ENCODE measurements at regions not wholly inside any gene's neighbourhood (a gene's known extent, or its start where the extent isn't known, plus 50 kb on each side); places are given as distances from the start of the nearest gene placed in this dataset.

DNA sequence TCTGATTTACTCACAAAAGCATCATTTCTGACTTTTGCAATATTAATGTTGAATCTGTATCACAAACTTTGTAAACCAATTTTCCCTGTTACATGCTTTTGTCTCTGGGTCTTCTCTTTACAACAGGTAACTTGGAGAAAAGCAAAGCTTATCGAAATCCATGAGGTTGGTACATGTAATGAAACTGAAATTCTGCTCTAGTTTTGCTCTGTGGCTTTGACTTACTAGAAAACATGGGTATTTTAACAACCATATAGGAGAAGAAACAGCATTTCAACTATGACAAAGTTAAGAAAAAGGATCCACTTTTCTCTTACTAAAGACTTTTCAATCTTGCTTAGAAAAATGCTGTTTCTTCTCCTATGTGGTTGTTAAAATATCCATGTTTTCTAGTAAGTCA is 645.8 kb downstream of the STIM2 start:
- no peak overlapping the region for H3K27ac ChIP-seq (replicated peaks in 1 of 4)

DNA sequence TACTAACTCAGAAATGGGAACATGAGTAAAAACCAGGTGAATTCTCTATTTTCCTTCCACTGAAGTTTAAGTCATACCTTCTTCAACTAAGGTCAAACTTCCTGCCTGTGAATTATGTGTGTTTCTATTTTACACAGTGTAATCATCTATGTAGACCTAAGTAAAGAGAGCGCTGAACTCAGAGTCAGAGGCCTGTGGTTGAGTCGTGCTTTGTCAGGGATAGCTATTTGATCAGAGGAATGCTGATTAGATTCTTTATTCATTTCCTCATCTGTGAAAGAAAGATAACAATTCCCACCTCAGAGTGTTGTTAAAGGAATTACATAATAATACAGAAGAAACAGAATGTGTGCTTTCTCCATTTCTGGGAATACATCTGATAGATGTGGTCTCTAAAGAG is 654.1 kb downstream of the STIM2 start:
- Histone ChIP-seq H3K9me3 (no peaks in the 10 kb centered on the region), H3K4me1 (no peaks in the 10 kb centered on the region), H3K4me3 (no peak overlapping the region), H3K27me3 (no peaks in the 10 kb centered on the region), H3K36me3 (no peaks in the 10 kb centered on the region), H3K27ac (replicated peaks in 1 of 4) (no peak overlapping the region)
- DNase-seq (ENCODE audit: extremely low spot score) = no peak
- WGBS = 75% methylated on average over 2 of the region's 2 CpGs
- intact Hi-C loops (cut with DNase I) = no loop called here
- TF ChIP-seq, protein P1, sequence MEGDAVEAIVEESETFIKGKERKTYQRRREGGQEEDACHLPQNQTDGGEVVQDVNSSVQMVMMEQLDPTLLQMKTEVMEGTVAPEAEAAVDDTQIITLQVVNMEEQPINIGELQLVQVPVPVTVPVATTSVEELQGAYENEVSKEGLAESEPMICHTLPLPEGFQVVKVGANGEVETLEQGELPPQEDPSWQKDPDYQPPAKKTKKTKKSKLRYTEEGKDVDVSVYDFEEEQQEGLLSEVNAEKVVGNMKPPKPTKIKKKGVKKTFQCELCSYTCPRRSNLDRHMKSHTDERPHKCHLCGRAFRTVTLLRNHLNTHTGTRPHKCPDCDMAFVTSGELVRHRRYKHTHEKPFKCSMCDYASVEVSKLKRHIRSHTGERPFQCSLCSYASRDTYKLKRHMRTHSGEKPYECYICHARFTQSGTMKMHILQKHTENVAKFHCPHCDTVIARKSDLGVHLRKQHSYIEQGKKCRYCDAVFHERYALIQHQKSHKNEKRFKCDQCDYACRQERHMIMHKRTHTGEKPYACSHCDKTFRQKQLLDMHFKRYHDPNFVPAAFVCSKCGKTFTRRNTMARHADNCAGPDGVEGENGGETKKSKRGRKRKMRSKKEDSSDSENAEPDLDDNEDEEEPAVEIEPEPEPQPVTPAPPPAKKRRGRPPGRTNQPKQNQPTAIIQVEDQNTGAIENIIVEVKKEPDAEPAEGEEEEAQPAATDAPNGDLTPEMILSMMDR (IDR thresholded peaks at IDR 0.05) = no peak
- no peak for TF ChIP-seq EP300 (IDR thresholded peaks at IDR 0.05)
- no peak for TF ChIP-seq POLR2AphosphoS5 (IDR thresholded peaks at IDR 0.05)
- TF ChIP-seq POLR2A (IDR thresholded peaks at IDR 0.05; ENCODE audit: low read depth) = no peak

More for the DNA sequence above, 645.8 kb downstream of the STIM2 start:
- Histone ChIP-seq H3K36me3 (no peaks in the 10 kb centered on the region), H3K4me1 (no peaks in the 10 kb centered on the region), H3K9me3 (no peaks in the 10 kb centered on the region), H3K27me3 (no peaks in the 10 kb centered on the region), H3K4me3 (no peak overlapping the region)
- intact Hi-C loops (cut with DNase I) = no loop called here
- no peak for DNase-seq (ENCODE audit: extremely low spot score)
- 91% methylated on average over 1 of the region's 1 CpG for WGBS
- no peak for TF ChIP-seq POLR2AphosphoS5 (IDR thresholded peaks at IDR 0.05)
- no peak for TF ChIP-seq POLR2A (IDR thresholded peaks at IDR 0.05; ENCODE audit: low read depth)
- TF ChIP-seq, protein P1 (IDR thresholded peaks at IDR 0.05) = no peak
- TF ChIP-seq EP300 (IDR thresholded peaks at IDR 0.05) = no peak

DNA sequence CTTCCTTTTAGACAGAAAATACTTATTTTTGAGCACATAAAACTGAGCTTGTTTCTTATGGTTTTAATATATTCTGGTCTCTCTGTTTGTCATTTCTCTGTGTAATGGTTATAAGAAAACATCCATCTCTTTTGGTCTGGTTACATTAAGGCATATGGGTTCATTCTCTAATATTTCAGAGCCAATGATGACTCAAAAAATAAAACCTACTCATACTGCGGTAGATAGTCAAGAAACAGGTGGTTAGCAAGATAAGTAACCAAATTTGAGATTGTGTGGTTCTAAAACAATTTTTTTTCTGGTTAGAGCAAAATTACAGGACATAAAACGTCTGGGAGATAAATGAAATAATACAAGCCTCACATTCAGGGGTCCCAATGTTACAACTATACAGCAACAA is 654.5 kb downstream of the STIM2 start:
- Histone ChIP-seq H3K9me3 (no peaks in the 10 kb centered on the region), H3K27me3 (no peaks in the 10 kb centered on the region), H3K36me3 (no peaks in the 10 kb centered on the region), H3K4me3 (no peak overlapping the region), H3K27ac (replicated peaks in 1 of 4) (no peak overlapping the region), H3K4me1 (no peaks in the 10 kb centered on the region)
- intact Hi-C loops (cut with DNase I) = no loop called here
- no peak for DNase-seq (ENCODE audit: extremely low spot score)
- WGBS = 78% methylated on average over 2 of the region's 2 CpGs
- TF ChIP-seq POLR2A (IDR thresholded peaks at IDR 0.05; ENCODE audit: low read depth) = no peak
- TF ChIP-seq EP300 (IDR thresholded peaks at IDR 0.05) = no peak
- TF ChIP-seq, protein P1 (IDR thresholded peaks at IDR 0.05) = no peak
- TF ChIP-seq POLR2AphosphoS5 (IDR thresholded peaks at IDR 0.05) = no peak

DNA sequence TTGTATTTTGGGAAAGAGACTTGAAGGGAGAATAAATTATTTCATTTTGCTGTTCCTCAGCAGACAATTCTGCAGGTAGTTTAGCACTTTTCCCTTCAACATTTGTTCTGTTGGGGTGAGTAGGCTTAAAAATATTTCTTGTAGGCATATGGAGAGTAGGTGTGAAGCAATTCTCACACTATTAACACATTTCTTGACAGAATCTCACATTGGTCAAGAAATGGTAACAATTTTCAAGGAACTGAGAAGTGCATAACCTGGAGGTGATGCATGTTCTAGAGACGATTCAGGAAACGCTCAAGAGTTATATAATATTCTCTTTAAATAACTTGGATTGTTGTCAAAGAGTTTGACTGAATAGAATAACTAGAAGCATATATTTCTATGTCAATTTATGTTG is 658.2 kb downstream of the STIM2 start:
- TF ChIP-seq, protein P1 (IDR thresholded peaks at IDR 0.05) = no peak
- TF ChIP-seq POLR2A (IDR thresholded peaks at IDR 0.05; ENCODE audit: low read depth) = no peak
- Histone ChIP-seq H3K9me3 (no peaks in the 10 kb centered on the region), H3K27ac (replicated peaks in 1 of 4) (no peak overlapping the region), H3K4me3 (no peak overlapping the region), H3K36me3 (no peaks in the 10 kb centered on the region), H3K4me1 (no peaks in the 10 kb centered on the region), H3K27me3 (no peaks in the 10 kb centered on the region)
- intact Hi-C loops (cut with DNase I) = no loop called here
- no peak for DNase-seq (ENCODE audit: extremely low spot score)
- WGBS = 62% methylated on average over 2 of the region's 2 CpGs

DNA sequence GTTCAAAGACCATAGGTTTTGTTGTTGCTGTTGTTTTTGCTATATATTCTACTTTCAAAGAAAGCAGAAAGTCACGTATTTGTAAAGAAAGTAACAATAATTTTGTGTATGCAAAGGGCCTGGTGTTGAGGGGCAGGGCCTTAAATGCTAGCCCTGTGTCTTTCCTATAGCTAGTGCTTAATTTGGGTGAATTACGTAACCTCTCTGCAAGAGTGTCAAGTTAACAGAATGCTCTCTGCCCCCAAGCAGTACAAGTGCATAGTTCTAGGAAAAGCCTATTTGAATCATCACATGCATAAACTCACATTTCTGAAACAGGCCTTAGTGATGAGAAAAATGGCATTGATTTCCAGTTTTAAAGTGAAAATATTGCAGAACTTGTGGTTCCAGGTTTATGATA is 663.6 kb downstream of the STIM2 start:
- Histone ChIP-seq H3K4me3 (no peak overlapping the region), H3K27me3 (no peaks in the 10 kb centered on the region), H3K4me1 (no peaks in the 10 kb centered on the region), H3K27ac (replicated peaks in 1 of 4) (no peak overlapping the region), H3K9me3 (no peaks in the 10 kb centered on the region), H3K36me3 (no peaks in the 10 kb centered on the region)
- no peak for DNase-seq (ENCODE audit: extremely low spot score)
- intact Hi-C loops (cut with DNase I) = no loop called here
- WGBS = 91% methylated on average over 2 of the region's 2 CpGs
- TF ChIP-seq POLR2AphosphoS5 (IDR thresholded peaks at IDR 0.05) (no peak), EP300 (IDR thresholded peaks at IDR 0.05) (no peak), POLR2A (IDR thresholded peaks at IDR 0.05; ENCODE audit: low read depth) (no peak)
- TF ChIP-seq, protein P1 (IDR thresholded peaks at IDR 0.05) = no peak

Measured in esophagus muscularis mucosa (tissue), 4 donors.